DMS 273 (cell line): ENCODE measurements at regions not wholly inside any gene's neighbourhood (a gene's known extent, or its start where the extent isn't known, plus 50 kb on each side); places are given as distances from the start of the nearest gene placed in this dataset.
"Not testable (repeated sequence)": the region's sequence is repeated elsewhere in the genome, so short reads cannot be mapped to it uniquely, and the experiment has no call there.

Source experiments
- DNase-seq: peaks from one replicate; lab custom pipeline; 2025; ENCODE audit not compliant: unreplicated experiment; lab: John Stamatoyannopoulos, UW

DNA sequence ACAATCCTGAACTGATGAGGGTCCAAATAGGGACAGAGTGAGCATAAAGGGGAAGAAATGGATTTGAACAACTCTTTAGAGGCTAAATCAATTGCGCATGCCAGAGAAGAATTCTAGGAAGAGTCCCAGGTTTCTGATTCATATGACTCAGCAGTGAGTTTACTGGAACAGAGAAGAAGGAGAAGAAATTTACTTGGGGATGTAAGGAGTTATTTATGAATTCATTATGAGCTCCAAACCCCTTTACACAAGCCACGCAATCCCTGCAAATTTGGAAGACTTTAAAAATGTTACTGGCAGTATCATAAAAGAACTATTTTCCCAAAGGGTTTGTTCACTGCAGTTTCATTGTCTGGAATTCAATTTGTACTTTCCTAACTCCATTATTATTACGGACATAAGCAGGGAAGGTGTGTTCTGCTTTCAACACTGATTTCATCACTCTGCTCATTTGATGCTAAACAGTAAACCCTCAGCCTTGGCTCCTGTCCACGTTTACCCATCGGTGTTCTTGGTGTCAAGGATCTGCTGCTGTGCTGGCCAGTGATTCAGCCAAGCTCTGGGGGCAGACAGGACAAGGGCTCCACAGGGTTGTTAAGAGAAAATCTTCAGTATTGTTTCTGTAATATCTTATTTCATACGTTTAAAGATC is 273.7 kb downstream of the HNRNPD start:
- no peak for DNase-seq

- peak; percentile 14 for DNase-seq
Measured at GRCh38 chr4:82097504-82097903, 276.3 kb downstream of the HNRNPD start.

GRCh38 chr4:82090717-82091116 is 283.1 kb downstream of the HNRNPD start:
- no peak for DNase-seq

- DNase-seq: no peak
Measured at GRCh38 chr4:82084747-82085146, 289.0 kb downstream of the HNRNPD start.

GRCh38 chr4:82077471-82077995 is 296.3 kb downstream of the HNRNPD start:
- DNase-seq: not testable (repeated sequence)

GRCh38 chr4:82076809-82077208 is 297.0 kb downstream of the HNRNPD start:
- no peak for DNase-seq

- DNase-seq: no peak
Measured at GRCh38 chr4:82076359-82076758, 297.4 kb downstream of the HNRNPD start.

DNA sequence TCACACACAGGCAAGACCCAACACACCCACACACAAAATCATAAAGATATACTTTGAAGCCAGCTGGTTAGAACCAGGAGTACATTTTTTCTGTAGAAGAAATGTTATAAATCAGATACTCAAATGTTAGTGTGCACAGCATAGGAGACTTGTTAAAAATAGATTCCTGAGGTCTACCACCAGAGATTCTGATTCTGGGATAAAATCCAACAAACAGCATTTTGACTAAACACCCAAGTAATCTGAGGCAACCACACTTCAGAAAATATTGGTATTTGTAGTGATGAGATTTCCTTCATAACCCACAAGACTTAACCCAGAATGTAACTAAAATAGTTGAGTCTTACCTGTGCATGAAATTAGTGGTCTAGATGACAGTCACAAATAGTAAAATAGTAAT is 301.8 kb downstream of the HNRNPD start:
- no peak for DNase-seq

- no peak for DNase-seq
Measured at GRCh38 chr4:82069883-82070638, 303.7 kb downstream of the HNRNPD start.

DNA sequence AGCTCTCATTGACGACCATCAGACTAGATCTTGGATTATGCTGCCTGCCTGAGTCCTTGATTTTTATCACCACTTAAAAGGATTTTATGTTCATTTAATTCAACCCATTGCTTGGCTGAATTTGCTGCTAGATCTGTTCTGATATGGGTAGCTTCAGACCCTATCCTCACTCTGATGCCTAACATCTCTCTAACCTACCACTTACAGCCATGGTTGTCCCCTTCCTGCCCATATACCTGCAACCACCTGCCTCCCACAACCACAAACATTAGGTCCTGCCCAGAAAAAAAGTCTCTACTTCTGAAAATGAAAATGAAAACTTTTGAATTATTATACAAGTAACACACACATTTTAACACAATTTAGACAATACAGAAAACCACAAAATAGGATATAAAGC is 310.8 kb downstream of the HNRNPD start:
- no peak for DNase-seq

GRCh38 chr4:82057990-82058544 is 315.7 kb downstream of the HNRNPD start:
- no peak for DNase-seq

GRCh38 chr4:82055156-82055555 is 318.6 kb downstream of the HNRNPD start:
- DNase-seq: no peak

DNA sequence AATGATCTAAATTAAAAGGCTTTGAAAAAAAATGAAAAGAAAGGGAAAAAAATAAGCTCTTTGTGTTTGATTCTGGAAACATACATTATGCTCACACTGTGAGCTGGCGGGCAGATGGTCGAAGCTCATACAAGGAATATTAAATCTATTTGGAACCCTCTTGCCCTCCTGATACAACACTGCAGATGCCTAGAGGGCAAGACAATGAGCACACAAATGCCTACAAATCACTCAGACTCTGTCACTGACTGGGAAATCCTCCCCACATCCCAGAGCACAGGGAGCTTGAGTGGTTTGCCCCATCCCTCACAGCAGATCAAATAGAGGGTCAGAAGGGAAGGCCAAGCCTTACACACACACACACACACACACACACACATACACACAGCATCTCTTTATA is 320.4 kb downstream of the HNRNPD start:
- DNase-seq: peak; percentile 42

DNA sequence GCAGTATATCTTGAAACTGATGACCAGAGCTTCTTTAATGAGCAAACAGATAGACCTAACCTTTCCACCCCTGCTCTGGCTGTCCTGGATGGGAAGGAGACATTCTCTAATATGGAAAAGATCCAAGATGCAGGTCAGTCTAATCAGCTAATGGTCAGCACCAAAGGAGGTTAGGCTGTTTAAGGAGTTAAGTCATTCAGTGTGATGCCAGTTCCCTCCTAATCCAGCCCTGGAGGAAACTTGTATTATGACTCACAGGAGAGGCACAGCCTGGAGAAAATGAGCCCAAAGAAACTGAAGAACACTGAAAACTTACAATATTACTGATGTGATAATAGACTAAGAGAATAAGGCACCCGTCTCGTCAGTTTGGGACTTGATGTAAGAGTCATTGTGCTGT is 323.0 kb downstream of the HNRNPD start:
- DNase-seq: no peak

- no peak for DNase-seq
Measured at GRCh38 chr4:82049294-82049693, 324.5 kb downstream of the HNRNPD start.

DNA sequence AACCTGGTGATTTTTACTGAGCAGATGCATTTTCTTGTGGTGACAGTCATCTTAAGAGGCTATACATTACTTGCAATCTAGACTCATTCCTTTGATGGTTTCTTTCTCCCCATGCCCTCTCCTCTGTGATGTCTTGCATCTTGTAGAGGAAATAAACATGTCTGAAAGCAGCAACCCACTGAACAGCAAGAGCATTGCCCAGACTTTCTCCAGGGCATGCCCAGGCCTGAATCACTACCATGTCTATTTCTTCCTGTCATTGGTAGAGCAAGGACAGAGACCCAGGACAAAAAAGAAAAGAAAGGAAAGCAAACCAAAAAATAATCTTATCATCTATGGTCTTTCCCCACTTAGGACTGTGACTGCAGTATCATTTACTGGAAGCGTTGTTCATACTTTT is 326.1 kb downstream of the HNRNPD start:
- no peak for DNase-seq

GRCh38 chr4:82046796-82047195 is 327.0 kb downstream of the HNRNPD start:
- DNase-seq: no peak

DNA sequence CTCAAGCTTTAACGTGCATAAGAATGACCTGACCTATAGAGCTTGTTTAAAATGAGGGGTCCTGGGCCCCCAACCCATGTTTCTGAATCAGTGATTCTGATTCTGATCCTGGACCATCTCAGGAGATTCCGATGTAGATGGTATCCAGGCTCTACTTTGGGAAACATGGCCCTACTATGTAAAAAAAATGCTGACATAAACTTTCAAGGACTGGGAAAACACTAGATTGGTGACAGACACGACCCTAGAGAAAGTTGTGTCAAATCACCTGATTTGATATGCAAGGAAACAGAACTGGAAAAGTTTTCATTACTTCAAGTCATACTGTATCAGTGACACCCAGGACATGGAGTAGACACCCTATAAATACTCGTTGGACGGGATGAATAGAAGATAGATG is 328.5 kb downstream of the HNRNPD start:
- DNase-seq: no peak

- DNase-seq: peak; percentile 81
Measured at GRCh38 chr4:82044141-82044993, 329.4 kb downstream of the HNRNPD start.

- no peak for DNase-seq
Measured at GRCh38 chr4:82043809-82044137, 330.0 kb downstream of the HNRNPD start.

- peak; percentile 17 for DNase-seq
Measured at GRCh38 chr4:82043081-82043808, 330.5 kb downstream of the HNRNPD start.
